HS-5 (cell line): ENCODE measurements at regions not wholly inside any gene's neighbourhood (a gene's known extent, or its start where the extent isn't known, plus 50 kb on each side); places are given as distances from the start of the nearest gene placed in this dataset.

Experiments used
- DNase-seq: peaks from one replicate; pipeline ENCODE4 v3.0.0-alpha.2; 2012; ENCODE audit warnings: low read depth

- DNase-seq, result no peak
These were observed 163.3 kb upstream of the AKR1E2 start for GRCh38 chr10:4662576-4663161.

- DNase-seq, result no peak
These were observed 164.3 kb upstream of the AKR1E2 start for GRCh38 chr10:4661511-4662255.

- DNase-seq, result no peak
These were observed 167.2 kb upstream of the AKR1E2 start for GRCh38 chr10:4658777-4659176.

- no peak for DNase-seq
These were observed 169.3 kb upstream of the AKR1E2 start for GRCh38 chr10:4656576-4657194.

- DNase-seq, result no peak
These were observed 170.1 kb upstream of the AKR1E2 start for GRCh38 chr10:4655879-4656278.

- no peak for DNase-seq
These were observed 170.6 kb upstream of the AKR1E2 start for GRCh38 chr10:4655406-4655805.

- DNase-seq, result no peak
These were observed 171.5 kb upstream of the AKR1E2 start for GRCh38 chr10:4654496-4654895.

GRCh38 chr10:4653160-4653559 is 172.8 kb upstream of the AKR1E2 start:
- no peak for DNase-seq

- no peak for DNase-seq
These were observed 173.6 kb upstream of the AKR1E2 start for GRCh38 chr10:4652111-4653010.

- DNase-seq, result no peak
These were observed 174.5 kb upstream of the AKR1E2 start for GRCh38 chr10:4651404-4652037.

GRCh38 chr10:4650582-4650981 is 175.4 kb upstream of the AKR1E2 start:
- no peak for DNase-seq

GRCh38 chr10:4649886-4650508 is 176.0 kb upstream of the AKR1E2 start:
- no peak for DNase-seq

GRCh38 chr10:4649471-4649870 is 176.5 kb upstream of the AKR1E2 start:
- no peak for DNase-seq

GRCh38 chr10:4648999-4649398 is 177.0 kb upstream of the AKR1E2 start:
- DNase-seq, result no peak

- no peak for DNase-seq
These were observed 178.8 kb upstream of the AKR1E2 start for GRCh38 chr10:4647109-4647785.

GRCh38 chr10:4646547-4646946 is 179.5 kb upstream of the AKR1E2 start:
- DNase-seq, result no peak

- no peak for DNase-seq
These were observed 180.2 kb upstream of the AKR1E2 start for GRCh38 chr10:4645836-4646235.

- no peak for DNase-seq
These were observed 182.5 kb upstream of the AKR1E2 start for GRCh38 chr10:4643471-4643870.

- DNase-seq, result no peak
These were observed 186.0 kb upstream of the AKR1E2 start for GRCh38 chr10:4639960-4640359.

- no peak for DNase-seq
These were observed 187.9 kb upstream of the AKR1E2 start for GRCh38 chr10:4638099-4638498.

GRCh38 chr10:4637657-4638056 is 188.3 kb upstream of the AKR1E2 start:
- DNase-seq, result no peak
